ENCODE measurements at regions not wholly inside any gene's neighbourhood (a gene's known extent, or its start where the extent isn't known, plus 50 kb on each side); places are given as distances from the start of the nearest gene placed in this dataset.

- 0% methylated on average over 1 of the region's 1 CpG for WGBS (ENCODE audit: insufficient coverage, insufficient replicate concordance, low lambda C conversion rate, missing lambda C conversion rate)
Observed at GRCh38 chr2:123485056-123485455, 540.0 kb upstream of the CNTNAP5 start.

DNA sequence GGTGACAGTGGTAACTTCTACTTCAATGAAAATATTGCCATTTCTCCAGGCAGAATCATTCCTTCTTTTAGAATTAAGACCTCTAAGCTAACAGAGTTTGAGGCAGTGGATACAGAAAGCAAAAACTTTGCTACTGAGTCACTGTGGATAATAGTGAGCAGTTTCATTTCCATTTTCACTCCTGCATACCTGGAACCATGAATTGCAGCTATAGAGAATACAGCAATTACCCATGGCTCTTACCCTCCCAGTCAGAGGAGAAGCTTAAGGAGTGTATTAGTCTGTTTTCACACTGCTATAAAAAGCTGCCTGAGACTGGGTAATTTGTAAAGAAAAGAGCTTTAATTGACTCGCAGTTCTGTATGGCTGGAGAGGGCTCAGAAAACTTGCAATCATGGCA lies 531.4 kb upstream of the CNTNAP5 start:
- intact Hi-C loops (cut with micrococcal nuclease; ENCODE audit: unreplicated experiment) = no loop called here
- RAD21 ChIA-PET (ENCODE audit: unreplicated experiment) = no interaction called here
- Histone ChIP-seq H4K20me1 (ENCODE audit: control insufficient read depth, insufficient read depth) (no peaks in the 10 kb centered on the region), H3K4me3 (no peak overlapping the region), H3K27me3 (replicated peaks in 1 of 2; ENCODE audit: control insufficient read depth in 2 of 2, insufficient read depth in 2 of 2, low read length in 1 of 2) (no peaks in the 10 kb centered on the region), H3K4me1 (ENCODE audit: control insufficient read depth, insufficient read depth, low read length) (no peaks in the 10 kb centered on the region), H2AFZ (ENCODE audit: control insufficient read depth, low read depth, low read length) (no peak overlapping the region), H3K9ac (ENCODE audit: control insufficient read depth, insufficient read depth, low read length) (no peak overlapping the region), H3K9me3 (replicated peaks; ENCODE audit: control insufficient read depth, insufficient read depth, low read length) (no peaks in the 10 kb centered on the region), H3K79me2 (ENCODE audit: control insufficient read depth, insufficient read depth, low read length) (no peaks in the 10 kb centered on the region), H3K4me2 (ENCODE audit: control insufficient read depth, insufficient read depth) (no peak overlapping the region), H3K36me3 (ENCODE audit: control insufficient read depth in 2 of 2, insufficient read depth in 2 of 2, low read length in 1 of 2) (no peaks in the 10 kb centered on the region), H3K27ac (ENCODE audit: control insufficient read depth, insufficient read depth) (no peak overlapping the region)
- TF ChIP-seq, protein P1, sequence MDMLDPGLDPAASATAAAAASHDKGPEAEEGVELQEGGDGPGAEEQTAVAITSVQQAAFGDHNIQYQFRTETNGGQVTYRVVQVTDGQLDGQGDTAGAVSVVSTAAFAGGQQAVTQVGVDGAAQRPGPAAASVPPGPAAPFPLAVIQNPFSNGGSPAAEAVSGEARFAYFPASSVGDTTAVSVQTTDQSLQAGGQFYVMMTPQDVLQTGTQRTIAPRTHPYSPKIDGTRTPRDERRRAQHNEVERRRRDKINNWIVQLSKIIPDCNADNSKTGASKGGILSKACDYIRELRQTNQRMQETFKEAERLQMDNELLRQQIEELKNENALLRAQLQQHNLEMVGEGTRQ (IDR thresholded peaks at IDR 0.05; ENCODE audit: borderline replicate concordance, low read depth, low read length) = no peak
- TF ChIP-seq MYB (IDR thresholded peaks at IDR 0.05; ENCODE audit: borderline replicate concordance, low read depth, low read length) = no peak
- no peak for TF ChIP-seq MTA2 (IDR thresholded peaks at IDR 0.05; ENCODE audit: low read depth)
- no peak for TF ChIP-seq CEBPB (IDR thresholded peaks at IDR 0.05; ENCODE audit: borderline replicate concordance in 1 of 2, low read depth in 2 of 2, low read length in 2 of 2)
- no peak for TF ChIP-seq ZSCAN29 (IDR thresholded peaks at IDR 0.05)
- no peak for TF ChIP-seq STAT1 (conservative IDR thresholded peaks at IDR 0.05)
- no peak for TF ChIP-seq BRCA1 (IDR thresholded peaks at IDR 0.05; ENCODE audit: low read depth, low read length)
- no peak for TF ChIP-seq RBBP5 (conservative IDR thresholded peaks at IDR 0.05)
- no peak for TF ChIP-seq NBN (IDR thresholded peaks at IDR 0.05)
- no peak for TF ChIP-seq ZBED1 (IDR thresholded peaks at IDR 0.05; ENCODE audit: borderline replicate concordance)
- no peak for TF ChIP-seq E2F4 (IDR thresholded peaks at IDR 0.05; ENCODE audit: low read depth, low read length)
- POLR2A ChIA-PET = no interaction called here
- SMC1A ChIA-PET (ENCODE audit: uncharacterized antibody, unreplicated experiment) = no interaction called here
- ATAC-seq (peak; percentile 50), FAIRE-seq (no peak), DNase-seq (ENCODE audit: low read depth, low spot score) (no peak)
- no TSS peak for BruUV-seq (replicated peaks)
- WGBS (ENCODE audit: insufficient coverage, insufficient replicate concordance, low lambda C conversion rate, missing lambda C conversion rate) = 15% methylated on average over 1 of the region's 1 CpG
- in situ Hi-C loops (cut with MboI) = no loop called here
- CTCF ChIA-PET = interaction anchor here (1.5 kb wide), 1 partner anchor 8 kb away, joined by 3 read pairs; no protein-coding TSS in a partner anchor

More at GRCh38 chr2:123485056-123485455, 540.0 kb upstream of the CNTNAP5 start:
- FAIRE-seq = no peak
- TF ChIP-seq CHD1 (IDR thresholded peaks at IDR 0.05; ENCODE audit: low read depth, low read length) (no peak), KLF5 (IDR thresholded peaks at IDR 0.05; ENCODE audit: partially characterized antibody) (no peak), ZNF274 (IDR thresholded peaks at IDR 0.05; ENCODE audit: insufficient read depth, insufficient read length) (no peak), STAT1 (conservative IDR thresholded peaks at IDR 0.05) (no peak)
- ATAC-seq = no peak
- DNase-seq (ENCODE audit: low read depth, low spot score) = no peak
- no peaks in the 10 kb centered on the region for H3K27me3 ChIP-seq (replicated peaks in 1 of 2; ENCODE audit: control insufficient read depth in 2 of 2, insufficient read depth in 2 of 2, low read length in 1 of 2)
- H3K36me3 ChIP-seq (ENCODE audit: control insufficient read depth in 2 of 2, insufficient read depth in 2 of 2, low read length in 1 of 2) = no peaks in the 10 kb centered on the region
- no peak overlapping the region for H3K4me3 ChIP-seq
- RAD21 ChIA-PET (ENCODE audit: unreplicated experiment) = no interaction called here
- no peak overlapping the region for H2AFZ ChIP-seq (ENCODE audit: control insufficient read depth, low read depth, low read length)
- SMC1A ChIA-PET (ENCODE audit: uncharacterized antibody, unreplicated experiment) = no interaction called here
- H3K4me1 ChIP-seq (ENCODE audit: control insufficient read depth, insufficient read depth, low read length) = no peaks in the 10 kb centered on the region
- H4K20me1 ChIP-seq (ENCODE audit: control insufficient read depth, insufficient read depth) = no peaks in the 10 kb centered on the region
- CTCF ChIA-PET = interaction anchor here (1.4 kb wide), 1 partner anchor 9 kb away, joined by 3 read pairs; no protein-coding TSS in a partner anchor
- no peak overlapping the region for H3K4me2 ChIP-seq (ENCODE audit: control insufficient read depth, insufficient read depth)
- H3K9me3 ChIP-seq (replicated peaks; ENCODE audit: control insufficient read depth, insufficient read depth, low read length) = no peaks in the 10 kb centered on the region
- no TSS peak for BruUV-seq (replicated peaks)
- POLR2A ChIA-PET = no interaction called here
- intact Hi-C loops (cut with micrococcal nuclease; ENCODE audit: unreplicated experiment) = no loop called here
- H3K9ac ChIP-seq (ENCODE audit: control insufficient read depth, insufficient read depth, low read length) = no peak overlapping the region
- no peak overlapping the region for H3K27ac ChIP-seq (ENCODE audit: control insufficient read depth, insufficient read depth)
- in situ Hi-C loops (cut with MboI) = no loop called here
- no peaks in the 10 kb centered on the region for H3K79me2 ChIP-seq (ENCODE audit: control insufficient read depth, insufficient read depth, low read length)
